GM19239 (cell line): ENCODE measurements at regions not wholly inside any gene's neighbourhood (a gene's known extent, or its start where the extent isn't known, plus 50 kb on each side); places are given as distances from the start of the nearest gene placed in this dataset.
"Not testable (repeated sequence)": the region's sequence is repeated elsewhere in the genome, so short reads cannot be mapped to it uniquely, and the experiment has no call there.

Source experiments
- DNase-seq: peaks from one replicate; pipeline ENCODE4 v3.0.0; 2011; ENCODE audit warnings: low spot score; ENCODE audit not compliant: insufficient read length
- FAIRE-seq: peaks from 2 replicates; lab custom pipeline; 2011; peaks lifted over from hg19 to GRCh38; lab: Jason Lieb, UNC

DNA sequence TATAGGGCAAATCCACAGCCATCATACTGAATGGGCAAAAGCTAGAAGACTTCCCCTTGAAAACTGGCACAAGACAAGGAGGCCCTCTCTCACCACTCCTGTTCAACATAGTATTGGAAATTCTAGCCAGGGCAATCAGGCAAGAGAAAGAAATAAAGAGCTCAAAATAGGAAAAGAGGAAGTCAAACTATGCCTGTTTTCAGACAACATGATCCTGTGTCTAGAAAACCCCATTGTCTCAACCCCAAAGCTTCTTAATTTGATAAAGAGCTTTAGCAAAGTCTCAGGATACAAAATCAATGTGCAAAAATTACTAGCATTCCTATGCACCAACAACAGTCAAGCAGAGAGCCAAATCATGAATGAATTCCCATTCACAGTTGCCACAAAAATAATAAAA is 160.3 kb downstream of the CXXC4 start:
- no peak for FAIRE-seq
- no peak for DNase-seq

DNA sequence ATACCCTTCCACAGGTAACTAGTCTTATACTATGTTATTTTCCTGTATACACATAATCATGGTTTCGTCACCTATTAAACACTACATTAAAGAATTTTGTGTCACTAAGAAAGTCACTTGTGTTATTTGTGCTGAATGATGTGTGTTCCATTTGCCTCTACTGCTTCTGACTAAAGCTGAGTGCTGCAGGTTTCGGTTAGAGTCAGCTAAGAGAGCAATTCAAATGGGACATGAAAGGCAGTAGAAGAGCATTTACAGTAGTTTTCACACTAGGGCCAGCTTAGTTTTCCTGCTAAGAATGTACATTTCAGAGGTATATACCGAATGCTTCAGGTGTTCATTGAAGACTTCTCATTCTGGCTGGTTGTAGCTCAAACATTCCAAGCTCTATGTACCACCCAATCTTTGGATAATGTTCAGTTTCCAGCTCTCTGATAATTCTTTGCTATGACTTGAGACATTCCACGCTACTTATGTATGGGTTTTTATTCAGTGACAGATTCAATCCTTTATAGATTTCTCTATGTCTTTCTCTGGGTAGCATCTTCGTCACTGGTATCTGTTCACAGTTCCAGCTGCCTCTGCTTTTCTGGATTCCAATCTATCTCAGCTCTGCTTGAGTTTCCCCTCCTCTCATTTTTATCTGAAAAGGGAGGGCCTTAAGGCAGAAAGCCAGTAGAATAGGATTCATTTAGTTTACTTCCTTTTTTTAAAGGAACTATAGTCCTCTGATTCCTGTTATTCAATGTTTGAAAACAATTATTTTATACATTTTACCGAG is 164.4 kb downstream of the CXXC4 start:
- DNase-seq (no peak), FAIRE-seq (no peak)

DNA sequence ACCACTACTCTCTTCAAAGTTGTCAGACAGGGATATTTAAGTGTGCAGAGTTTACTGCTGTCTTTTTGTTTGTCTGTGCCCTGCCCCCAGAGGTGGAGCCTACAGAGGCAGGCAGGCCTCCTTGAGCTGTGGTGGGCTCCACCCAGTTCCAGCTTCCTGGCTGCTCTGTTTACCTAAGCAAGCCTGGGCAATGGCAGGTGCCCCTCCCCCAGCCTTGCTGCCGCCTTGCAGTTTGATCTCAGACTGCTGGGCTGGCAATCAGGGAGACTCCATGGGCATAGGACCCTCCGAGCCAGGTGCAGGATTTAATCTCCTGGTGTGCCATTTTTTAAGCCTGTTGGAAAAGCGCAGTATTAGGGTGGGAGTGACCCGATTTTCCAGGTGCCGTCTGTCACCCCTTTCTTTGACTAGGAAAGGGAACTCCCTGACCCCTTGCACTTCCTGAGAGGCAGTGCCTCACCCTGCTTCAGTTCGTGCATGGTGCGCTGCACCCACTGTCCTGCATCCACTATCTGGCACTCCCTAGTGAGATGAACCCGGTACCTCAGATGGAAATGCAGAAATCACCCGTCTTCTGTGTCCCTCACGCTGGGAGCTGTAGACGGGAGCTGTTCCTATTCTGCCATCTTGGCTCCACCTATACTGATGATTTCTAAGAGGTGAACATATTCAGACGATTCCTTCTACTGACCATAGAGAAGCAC is 167.6 kb downstream of the CXXC4 start:
- not testable (repeated sequence) for FAIRE-seq, DNase-seq

DNA sequence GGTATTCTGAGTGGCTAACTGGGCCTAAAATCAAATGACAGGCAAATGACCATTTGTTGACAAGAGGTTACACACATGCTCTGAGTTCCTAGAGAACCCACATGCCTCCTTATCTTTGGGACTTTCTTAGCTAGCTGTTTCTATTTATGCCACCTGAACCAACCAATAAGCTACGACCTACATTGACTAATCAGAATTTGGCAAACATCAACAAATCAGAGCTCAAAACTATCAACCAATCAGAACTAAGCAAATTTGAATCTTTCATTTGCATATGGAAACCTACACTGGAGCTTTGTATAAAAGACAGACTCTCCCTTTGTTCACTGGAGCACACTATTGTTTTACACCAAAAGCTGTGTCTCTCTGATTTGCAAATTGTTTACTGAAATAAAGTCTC is 192.0 kb downstream of the CXXC4 start:
- DNase-seq (no peak), FAIRE-seq (no peak)

DNA sequence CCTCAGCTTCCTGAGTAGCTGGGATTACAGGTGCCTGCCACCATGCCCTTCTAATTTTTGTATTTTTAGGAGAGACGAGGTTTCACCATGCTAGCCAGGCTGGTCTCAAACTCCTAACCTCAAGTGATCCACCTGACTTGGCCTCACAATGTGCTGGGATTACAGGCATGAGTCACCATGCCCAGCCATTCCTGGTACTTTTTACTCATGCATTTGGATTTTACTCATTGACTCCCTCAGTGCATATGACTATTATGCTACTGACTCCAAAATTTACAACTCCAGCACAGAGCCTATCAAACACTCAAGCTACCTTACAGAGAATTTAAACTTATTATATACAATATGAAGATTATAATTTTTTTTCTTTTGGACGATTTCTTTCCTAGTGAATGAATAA is 199.9 kb downstream of the CXXC4 start:
- DNase-seq: no peak

DNA sequence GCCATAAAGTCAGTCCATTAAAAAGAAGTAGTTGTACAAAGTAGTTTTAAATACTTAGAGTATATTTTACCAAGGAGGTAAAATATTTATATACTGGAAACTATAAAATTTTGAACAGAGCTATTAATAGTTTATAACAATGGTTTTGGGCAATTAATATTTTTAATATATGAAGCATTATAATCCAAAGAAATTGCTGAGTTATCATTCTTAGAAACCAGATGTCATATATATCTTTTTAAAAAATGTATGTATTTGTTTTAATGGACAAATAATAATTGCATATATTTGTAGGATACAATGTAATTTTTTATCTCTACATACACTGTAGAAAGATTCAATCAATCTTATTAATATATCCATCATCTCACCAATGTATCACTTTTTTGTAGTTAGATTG is 207.8 kb downstream of the CXXC4 start:
- no peak for FAIRE-seq
- no peak for DNase-seq

More for the DNA sequence above, 199.9 kb downstream of the CXXC4 start:
- FAIRE-seq: no peak

DNA sequence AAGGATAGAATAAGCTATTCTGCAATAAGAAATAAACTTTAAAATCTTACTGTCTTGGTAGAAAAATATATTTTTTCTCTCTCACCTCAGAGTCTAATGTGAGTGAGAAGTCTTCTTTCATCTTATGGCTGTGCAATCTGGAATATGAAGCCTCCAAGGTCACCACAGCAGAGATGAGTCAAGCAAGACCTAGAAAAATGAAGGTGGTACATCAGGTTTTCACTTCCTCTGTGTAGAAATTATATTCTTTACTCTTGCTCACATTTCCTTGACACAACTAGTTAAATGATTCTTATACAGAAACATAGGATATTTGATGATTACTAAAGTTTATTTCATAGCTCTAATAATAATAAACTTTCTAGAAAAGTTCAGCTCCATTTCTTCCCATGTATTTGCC is 211.4 kb downstream of the CXXC4 start:
- no peak for FAIRE-seq
- DNase-seq: no peak

DNA sequence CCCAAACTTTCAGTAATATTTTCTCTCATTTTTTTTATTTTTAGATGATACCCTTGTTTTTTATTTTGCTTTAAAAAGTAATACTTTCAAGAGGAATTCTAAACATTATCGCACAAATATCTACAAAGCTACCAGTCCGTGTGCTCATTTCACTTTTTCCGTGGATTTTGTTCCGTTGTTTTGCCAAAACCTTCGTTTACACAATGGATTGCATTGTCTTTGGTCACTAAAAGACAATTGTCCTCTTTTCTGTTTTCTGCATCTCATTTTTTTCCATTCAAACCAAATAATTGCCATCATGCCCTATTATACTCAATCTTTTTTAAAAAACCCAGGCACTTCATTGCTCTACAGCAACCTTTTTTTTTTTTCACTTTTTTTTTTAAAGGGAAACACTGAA is 214.9 kb downstream of the CXXC4 start:
- DNase-seq (no peak), FAIRE-seq (no peak)

DNA sequence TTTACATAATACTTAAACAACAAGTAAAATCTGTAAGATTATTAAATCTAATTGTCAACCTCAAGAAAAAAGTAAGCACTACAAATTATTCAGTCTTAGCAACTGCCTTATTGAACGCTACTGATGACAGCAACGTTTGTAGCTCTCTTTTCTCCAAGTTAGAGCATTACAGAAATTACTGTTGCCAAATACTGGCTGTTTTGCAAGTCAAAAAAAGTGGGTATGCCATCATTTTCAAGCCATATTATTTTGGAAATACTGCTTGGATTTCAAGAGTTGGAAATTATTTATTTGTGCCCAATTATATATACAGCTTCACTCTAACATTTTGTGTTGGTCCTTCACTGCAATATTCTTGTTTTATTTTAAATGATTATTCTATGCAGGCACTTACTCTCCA is 221.7 kb downstream of the CXXC4 start:
- DNase-seq (no peak), FAIRE-seq (no peak)

DNA sequence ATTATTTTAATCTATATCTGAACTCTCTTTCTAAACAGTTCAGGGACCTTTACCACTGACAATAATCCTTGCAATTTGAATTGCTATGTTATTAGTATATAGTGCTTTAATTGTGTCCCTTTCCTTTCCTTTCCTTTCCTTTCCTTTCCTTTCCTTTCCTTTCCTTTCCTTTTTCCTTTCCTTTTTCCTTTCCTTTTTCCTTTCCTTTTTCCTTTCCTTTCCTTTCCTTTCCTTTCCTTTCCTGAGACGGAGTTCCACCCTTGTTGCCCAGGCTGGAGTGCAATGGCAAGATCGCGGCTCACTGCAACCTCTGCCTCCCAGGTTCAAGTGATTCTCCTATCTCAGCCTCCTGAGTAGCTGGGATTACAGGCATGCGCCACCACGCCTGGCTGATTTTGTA is 225.1 kb downstream of the CXXC4 start:
- FAIRE-seq, DNase-seq: not testable (repeated sequence)

DNA sequence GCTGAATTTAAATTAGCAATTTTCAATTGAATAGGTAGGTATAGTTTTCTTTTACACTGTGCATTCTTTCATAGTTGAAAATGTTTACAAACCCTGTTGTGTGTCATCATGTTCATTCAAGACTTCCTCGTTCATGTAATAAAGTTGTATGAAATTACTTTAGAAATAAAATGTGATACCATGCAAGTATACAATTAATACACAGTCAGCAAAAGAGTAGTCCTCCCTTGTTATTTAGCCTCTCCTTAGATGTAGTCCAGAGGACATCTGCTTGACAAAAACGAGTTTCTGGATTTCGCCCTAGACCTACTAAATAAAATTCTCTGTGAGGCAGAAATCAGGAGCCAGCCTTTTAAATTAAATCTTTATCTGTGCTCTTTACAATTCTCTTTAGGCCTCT is 231.6 kb downstream of the CXXC4 start:
- no peak for DNase-seq
- FAIRE-seq: no peak

DNA sequence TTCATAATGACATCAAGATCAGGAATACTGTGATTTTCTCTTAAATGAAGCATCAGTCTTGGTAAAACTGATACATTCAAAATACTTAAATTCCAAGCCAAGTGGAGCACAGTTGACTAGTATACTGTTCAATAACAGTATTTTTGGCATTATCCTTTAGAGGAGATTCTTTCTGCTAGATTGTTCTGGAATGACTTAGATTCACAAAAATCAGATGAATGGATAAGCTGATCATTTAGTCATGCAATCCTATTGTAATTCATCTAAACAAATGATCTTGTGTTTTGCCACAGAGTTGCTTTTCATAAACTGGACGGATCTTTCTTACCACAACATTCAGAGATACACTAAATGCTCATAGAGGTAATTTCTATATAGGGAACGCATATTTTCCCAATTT is 232.0 kb downstream of the CXXC4 start:
- FAIRE-seq (no peak), DNase-seq (no peak)

DNA sequence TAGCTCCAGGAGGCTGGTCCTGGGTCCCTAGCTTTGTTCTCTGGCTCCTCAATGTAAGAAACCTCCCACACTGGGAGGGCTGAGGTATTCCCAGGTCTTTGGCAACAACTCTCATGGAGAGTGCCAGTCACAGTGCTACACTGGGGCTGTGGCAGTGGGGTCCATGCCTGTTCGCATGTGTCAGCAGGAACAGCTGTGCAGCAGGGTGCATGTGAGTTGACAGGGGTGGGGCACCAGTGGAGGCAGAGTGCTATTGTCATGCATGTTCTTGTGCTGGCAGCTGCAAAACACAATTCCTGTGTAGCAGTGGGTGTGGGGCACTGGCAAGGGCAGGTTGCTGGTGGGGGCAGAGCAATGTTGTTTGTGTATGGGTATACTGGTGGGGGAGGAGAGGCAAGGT is 246.0 kb downstream of the CXXC4 start:
- DNase-seq (no peak), FAIRE-seq (no peak)

DNA sequence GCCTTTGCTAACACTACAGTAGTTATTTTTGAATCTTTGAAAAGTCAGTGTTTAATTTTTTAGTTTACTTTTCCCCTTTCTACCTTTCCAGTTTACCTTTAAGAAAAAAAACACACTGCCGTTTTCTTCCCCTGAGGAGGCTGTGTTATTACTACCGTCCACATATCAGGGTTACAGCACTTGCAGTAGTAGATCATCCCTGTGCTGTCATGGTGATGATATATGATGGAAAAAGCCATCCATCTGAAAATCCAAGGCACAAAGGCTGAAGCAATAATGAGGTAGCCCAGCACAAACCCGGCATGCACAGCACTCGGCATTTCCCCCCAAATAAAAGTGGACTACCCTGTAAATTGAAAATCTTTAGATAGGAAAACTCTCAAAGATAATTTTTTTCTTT is 258.7 kb downstream of the CXXC4 start:
- DNase-seq (no peak), FAIRE-seq (no peak)

DNA sequence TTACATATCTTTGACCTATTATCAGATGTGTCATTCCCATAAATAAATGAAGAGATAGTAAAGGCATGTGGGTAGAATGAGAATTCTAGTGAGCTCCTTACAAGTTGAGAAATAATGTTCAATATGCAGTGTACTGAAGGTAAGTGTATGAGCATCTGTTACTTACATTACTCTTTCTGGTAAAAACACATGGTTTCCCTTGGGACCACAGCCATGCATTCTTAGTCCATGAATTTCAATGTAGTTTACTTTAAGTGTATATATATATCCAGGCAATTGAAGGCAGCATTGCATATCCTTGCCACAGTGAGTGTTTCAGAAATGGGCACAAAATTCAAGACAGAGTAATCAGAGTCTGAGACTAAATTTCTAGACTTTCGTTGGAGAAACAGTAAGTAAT is 277.2 kb downstream of the CXXC4 start:
- FAIRE-seq: no peak
- no peak for DNase-seq

DNA sequence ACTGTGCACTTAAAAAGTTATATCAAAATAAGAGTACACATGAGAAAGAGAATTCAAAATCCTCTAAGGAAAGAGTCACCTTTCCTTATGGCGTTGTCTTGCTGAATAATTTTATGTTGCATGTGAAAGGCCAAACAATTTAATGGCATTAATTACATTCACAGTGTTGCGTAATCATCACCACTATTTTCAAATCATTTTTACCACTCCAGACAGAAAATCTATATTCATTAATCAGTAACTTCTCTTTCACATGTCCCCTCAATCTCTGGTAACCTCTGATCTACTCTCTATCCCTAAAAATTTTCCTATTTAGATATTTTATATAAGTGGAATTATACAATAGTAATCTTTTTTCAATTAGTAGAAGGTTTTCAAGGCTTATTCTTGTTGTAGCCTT is 283.0 kb downstream of the CXXC4 start:
- DNase-seq: no peak
- no peak for FAIRE-seq

DNA sequence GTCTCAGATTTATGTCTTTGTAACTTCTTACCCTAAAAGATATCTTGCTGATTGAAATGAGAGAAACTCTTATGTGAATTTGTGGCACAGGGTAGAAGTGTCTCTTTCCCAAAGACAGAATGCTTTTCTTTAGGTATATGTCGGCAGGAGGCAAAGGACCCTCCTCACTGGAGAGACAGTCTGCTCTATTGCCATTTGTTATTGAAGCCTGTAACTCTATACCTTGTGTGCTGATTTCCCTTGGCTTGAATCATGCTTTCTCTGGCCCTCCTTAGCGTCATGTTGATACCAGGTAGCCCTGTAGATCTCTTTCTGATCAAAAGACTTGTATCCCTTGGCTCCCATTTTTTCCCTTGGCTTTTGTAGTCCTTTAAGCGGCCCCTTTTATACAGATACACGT is 284.3 kb downstream of the CXXC4 start:
- no peak for FAIRE-seq
- no peak for DNase-seq

DNA sequence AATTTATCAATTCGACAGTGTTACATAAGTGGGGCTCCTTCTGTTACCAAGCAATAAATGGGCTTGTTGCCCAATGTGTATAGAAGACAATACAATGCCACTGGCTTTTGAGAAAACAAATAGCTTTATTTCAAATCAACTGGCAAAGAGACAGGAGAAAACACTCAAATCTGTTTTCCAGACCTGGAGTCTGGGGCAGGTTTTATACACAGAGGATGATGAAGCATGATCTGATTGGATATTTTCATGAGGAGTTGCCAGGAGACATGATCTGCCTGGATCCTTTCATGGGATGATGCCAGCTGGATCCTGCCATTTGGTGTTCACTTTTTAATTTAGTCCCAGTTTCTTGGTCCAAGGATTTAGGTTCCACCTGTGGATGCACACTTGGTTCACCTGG is 287.9 kb downstream of the CXXC4 start:
- DNase-seq (no peak), FAIRE-seq (no peak)

DNA sequence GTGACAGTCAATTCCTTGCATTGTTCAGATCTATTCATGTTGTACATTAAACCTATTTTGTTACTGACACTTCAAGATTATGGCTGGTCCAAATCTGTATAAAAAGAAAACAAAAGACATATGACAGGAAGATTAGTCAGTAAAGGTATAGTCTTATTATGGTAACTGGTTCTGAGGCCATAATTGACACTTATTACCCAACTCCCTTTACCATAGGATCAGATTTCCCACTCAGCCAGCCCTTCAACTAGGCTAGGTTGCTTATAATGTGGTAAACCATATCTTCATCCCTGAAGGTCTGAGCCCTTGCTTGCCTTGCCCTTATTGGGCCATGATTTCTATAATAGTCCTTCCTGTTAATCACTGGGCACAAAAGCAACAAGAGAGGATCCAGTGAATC is 289.6 kb downstream of the CXXC4 start:
- DNase-seq: no peak
- FAIRE-seq: no peak

DNA sequence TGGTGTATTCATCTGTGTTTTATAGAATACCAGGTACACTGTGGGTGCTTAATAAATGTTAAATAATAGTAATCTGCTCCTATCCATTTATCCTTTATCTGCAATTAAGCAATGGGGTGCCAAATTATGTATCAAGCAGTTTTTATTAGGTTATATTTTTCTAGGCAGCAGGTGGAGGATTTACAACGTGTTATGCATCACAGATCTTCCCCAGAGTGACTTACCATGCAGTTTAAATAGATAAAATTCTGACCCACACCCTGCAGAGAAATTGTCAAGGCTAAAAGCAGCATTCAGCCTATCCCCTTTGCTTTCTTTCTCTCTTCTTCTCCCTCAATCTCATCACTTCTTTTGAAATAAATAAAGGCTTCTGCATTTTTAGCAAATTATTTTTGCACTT is 306.4 kb downstream of the CXXC4 start:
- FAIRE-seq (no peak), DNase-seq (no peak)

DNA sequence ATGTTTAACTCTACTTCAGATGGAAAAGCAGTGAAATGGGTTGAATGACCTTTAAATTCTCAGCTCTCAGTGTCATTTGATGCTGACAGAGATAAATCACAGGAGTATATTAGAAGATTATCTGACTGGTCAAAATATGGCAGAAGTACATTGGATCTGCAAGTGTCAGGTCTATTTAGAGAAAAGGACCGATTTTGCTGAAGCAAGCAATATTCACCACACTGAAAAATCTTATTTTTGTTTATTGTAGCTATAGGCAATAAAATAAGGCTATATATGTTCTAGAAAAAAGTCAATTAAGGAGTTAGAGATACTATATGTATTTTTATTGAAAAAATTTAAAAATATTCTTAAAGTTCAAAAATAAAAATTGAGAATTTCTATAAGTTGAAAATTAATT is 325.3 kb downstream of the CXXC4 start:
- DNase-seq (no peak), FAIRE-seq (no peak)

DNA sequence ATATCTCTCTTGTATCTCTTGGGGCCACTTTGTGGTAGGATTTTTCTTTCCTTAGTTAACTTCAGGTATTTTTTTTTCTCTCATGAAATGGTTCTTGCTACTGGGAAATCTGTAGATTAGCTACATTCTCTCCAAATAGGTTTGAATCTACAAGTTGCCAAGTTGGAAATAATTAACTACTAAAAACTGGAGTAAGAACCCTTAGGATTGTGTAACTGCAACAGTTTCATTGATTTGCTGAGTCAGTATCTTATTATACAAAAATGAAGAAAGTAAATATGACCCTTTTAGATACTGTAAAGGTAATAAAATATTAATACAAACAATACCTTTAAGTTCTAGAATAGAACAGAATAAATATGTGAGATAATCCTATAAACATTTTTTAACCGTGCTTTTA is 327.9 kb downstream of the CXXC4 start:
- FAIRE-seq: no peak
- DNase-seq: no peak
